Liver (tissue), 8 donors: ENCODE measurements at regions not wholly inside any gene's neighbourhood (a gene's known extent, or its start where the extent isn't known, plus 50 kb on each side); places are given as distances from the start of the nearest gene placed in this dataset.

ENCODE experiments used
- DNase-seq: peaks from one replicate; pipeline ENCODE4 v3.0.0-alpha.2; 2017; ENCODE audit warnings: low spot score
- H3K27ac ChIP-seq, 2 donors: one replicate each; pipeline ENCODE4 v1.7.0; 2013; ENCODE audit warnings: inconsistent platforms in 2 of 2, low read length in 2 of 2, control low read depth in 1 of 2, low read depth in 1 of 2, mild to moderate bottlenecking in 1 of 2
- H3K27me3 ChIP-seq, 4 donors: one replicate each; pipeline versions ENCODE4 v1.6.1 to v1.7.0; 2013; ENCODE audit warnings: low read length in 3 of 4, inconsistent platforms in 1 of 4, mild to moderate bottlenecking in 1 of 4, moderate library complexity in 1 of 4; ENCODE audit not compliant: control insufficient read depth in 4 of 4, insufficient read depth in 4 of 4
- H3K36me3 ChIP-seq, 4 donors: one replicate each; pipeline versions ENCODE4 v1.6.1 to v1.7.0; 2013; ENCODE audit warnings: low read length in 3 of 4, mild to moderate bottlenecking in 3 of 4, low read depth in 1 of 4, moderate library complexity in 1 of 4; ENCODE audit not compliant: control insufficient read depth in 4 of 4, insufficient read depth in 3 of 4
- H3K4me1 ChIP-seq, 4 donors: one replicate each; pipeline versions ENCODE4 v1.6.1 to v1.7.0; 2013; ENCODE audit warnings: low read length in 3 of 4, mild to moderate bottlenecking in 3 of 4, moderate library complexity in 1 of 4; ENCODE audit not compliant: control insufficient read depth in 4 of 4, insufficient read depth in 4 of 4
- H3K4me3 ChIP-seq, 3 donors: one replicate each; pipeline versions ENCODE4 v1.6.1 to v1.7.0; 2013; ENCODE audit warnings: low read length in 3 of 3, control low read depth in 1 of 3, low read depth in 1 of 3, mild to moderate bottlenecking in 1 of 3
- H3K9ac ChIP-seq, 2 donors: one replicate each; pipeline ENCODE4 v1.7.0; 2013; ENCODE audit warnings: low read length in 2 of 2, mild to moderate bottlenecking in 2 of 2, moderate library complexity in 2 of 2, control low read depth in 1 of 2, low read depth in 1 of 2
- H3K9me3 ChIP-seq, 4 donors: one replicate each; pipeline versions ENCODE4 v1.6.1 to v1.7.0; 2013; ENCODE audit warnings: low read length in 3 of 4; ENCODE audit not compliant: control insufficient read depth in 4 of 4
- FOXA1 ChIP-seq: IDR thresholded peaks from 2 replicates; pipeline ENCODE4 v1.6.1; 2016; ENCODE audit warnings: antibody characterized with exemption
- HNF4A ChIP-seq, 2 donors: conservative IDR thresholded peaks; 2 replicates each; pipeline ENCODE4 v1.6.1; 2016; ENCODE audit warnings: antibody characterized with exemption in 2 of 2, mild to moderate bottlenecking in 2 of 2
- JUND ChIP-seq, 2 donors: IDR thresholded peaks; 2 replicates each; pipeline ENCODE4 v1.6.1; 2016; ENCODE audit warnings: antibody characterized with exemption in 2 of 2
- MAX ChIP-seq: IDR thresholded peaks from 2 replicates; pipeline ENCODE4 v1.6.1; 2016; ENCODE audit warnings: antibody characterized with exemption
- NR2F2 ChIP-seq: IDR thresholded peaks from 2 replicates; pipeline ENCODE4 v1.6.1; 2016; ENCODE audit warnings: antibody characterized with exemption
- REST ChIP-seq: IDR thresholded peaks from 2 replicates; pipeline ENCODE4 v1.6.1; 2016; ENCODE audit warnings: antibody characterized with exemption, mild to moderate bottlenecking
- RXRA ChIP-seq, 2 donors: IDR thresholded peaks; 2 replicates each; pipeline ENCODE4 v1.6.1; 2017 to 2018; ENCODE audit warnings: antibody characterized with exemption in 2 of 2, mild to moderate bottlenecking in 1 of 2
- TAF1 ChIP-seq: conservative IDR thresholded peaks from 2 replicates; pipeline ENCODE4 v1.6.1; 2016; ENCODE audit warnings: antibody characterized with exemption, mild to moderate bottlenecking
- YY1 ChIP-seq: IDR thresholded peaks from 2 replicates; pipeline ENCODE4 v1.6.1; 2016; ENCODE audit warnings: antibody characterized with exemption, mild to moderate bottlenecking
- WGBS: extraction: QIAGEN DNeasy Blood & Tissue Kit; methylation state at CpG from one replicate; pipeline ENCODE4 v1.1.7; 2013; 5-methylcytosine and 5-hydroxymethylcytosine counted together
- TF ChIP-seq, protein P1 (sequence below): fragments of 150-350 bp; IDR thresholded peaks from 2 replicates; pipeline ENCODE4 v1.5.1; 2017; ENCODE audit warnings: improper control_type of control experiment, low read depth, low read length; ENCODE audit not compliant: missing input control
- TF ChIP-seq, protein P2 (sequence below): IDR thresholded peaks from 2 replicates; pipeline ENCODE4 v1.6.1; 2016; ENCODE audit warnings: antibody characterized with exemption
- donor health status: healthy.
- donor health status: healthy.
- donor health status: healthy.
- donor health status: healthy.
- donor health status: healthy.

GRCh38 chr5:74325866-74326265 is 314.7 kb downstream of the ENC1 start:
- WGBS = 90% methylated on average over 2 of the region's 2 CpGs
- no peaks in the 10 kb centered on the region for H3K9me3 ChIP-seq
- H3K27me3 ChIP-seq = peaks cover 0 to 4% (median 0%) of the 10 kb centered on the region in 4 donors
- DNase-seq = no peak
- no peak for TF ChIP-seq NR2F2
- no peak for TF ChIP-seq HNF4A (conservative IDR thresholded peaks at IDR 0.05)
- no peak for TF ChIP-seq FOXA1
- TF ChIP-seq, protein P1, sequence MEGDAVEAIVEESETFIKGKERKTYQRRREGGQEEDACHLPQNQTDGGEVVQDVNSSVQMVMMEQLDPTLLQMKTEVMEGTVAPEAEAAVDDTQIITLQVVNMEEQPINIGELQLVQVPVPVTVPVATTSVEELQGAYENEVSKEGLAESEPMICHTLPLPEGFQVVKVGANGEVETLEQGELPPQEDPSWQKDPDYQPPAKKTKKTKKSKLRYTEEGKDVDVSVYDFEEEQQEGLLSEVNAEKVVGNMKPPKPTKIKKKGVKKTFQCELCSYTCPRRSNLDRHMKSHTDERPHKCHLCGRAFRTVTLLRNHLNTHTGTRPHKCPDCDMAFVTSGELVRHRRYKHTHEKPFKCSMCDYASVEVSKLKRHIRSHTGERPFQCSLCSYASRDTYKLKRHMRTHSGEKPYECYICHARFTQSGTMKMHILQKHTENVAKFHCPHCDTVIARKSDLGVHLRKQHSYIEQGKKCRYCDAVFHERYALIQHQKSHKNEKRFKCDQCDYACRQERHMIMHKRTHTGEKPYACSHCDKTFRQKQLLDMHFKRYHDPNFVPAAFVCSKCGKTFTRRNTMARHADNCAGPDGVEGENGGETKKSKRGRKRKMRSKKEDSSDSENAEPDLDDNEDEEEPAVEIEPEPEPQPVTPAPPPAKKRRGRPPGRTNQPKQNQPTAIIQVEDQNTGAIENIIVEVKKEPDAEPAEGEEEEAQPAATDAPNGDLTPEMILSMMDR = no peak
- no peak for TF ChIP-seq YY1
- TF ChIP-seq, protein P2, sequence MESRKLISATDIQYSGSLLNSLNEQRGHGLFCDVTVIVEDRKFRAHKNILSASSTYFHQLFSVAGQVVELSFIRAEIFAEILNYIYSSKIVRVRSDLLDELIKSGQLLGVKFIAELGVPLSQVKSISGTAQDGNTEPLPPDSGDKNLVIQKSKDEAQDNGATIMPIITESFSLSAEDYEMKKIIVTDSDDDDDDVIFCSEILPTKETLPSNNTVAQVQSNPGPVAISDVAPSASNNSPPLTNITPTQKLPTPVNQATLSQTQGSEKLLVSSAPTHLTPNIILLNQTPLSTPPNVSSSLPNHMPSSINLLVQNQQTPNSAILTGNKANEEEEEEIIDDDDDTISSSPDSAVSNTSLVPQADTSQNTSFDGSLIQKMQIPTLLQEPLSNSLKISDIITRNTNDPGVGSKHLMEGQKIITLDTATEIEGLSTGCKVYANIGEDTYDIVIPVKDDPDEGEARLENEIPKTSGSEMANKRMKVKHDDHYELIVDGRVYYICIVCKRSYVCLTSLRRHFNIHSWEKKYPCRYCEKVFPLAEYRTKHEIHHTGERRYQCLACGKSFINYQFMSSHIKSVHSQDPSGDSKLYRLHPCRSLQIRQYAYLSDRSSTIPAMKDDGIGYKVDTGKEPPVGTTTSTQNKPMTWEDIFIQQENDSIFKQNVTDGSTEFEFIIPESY = no peak
- no peaks in the 10 kb centered on the region for H3K4me1 ChIP-seq
- H3K27ac ChIP-seq = no peak overlapping the region
- H3K4me3 ChIP-seq = no peak overlapping the region
- H3K9ac ChIP-seq = no peak overlapping the region
- no peaks in the 10 kb centered on the region for H3K36me3 ChIP-seq

DNA sequence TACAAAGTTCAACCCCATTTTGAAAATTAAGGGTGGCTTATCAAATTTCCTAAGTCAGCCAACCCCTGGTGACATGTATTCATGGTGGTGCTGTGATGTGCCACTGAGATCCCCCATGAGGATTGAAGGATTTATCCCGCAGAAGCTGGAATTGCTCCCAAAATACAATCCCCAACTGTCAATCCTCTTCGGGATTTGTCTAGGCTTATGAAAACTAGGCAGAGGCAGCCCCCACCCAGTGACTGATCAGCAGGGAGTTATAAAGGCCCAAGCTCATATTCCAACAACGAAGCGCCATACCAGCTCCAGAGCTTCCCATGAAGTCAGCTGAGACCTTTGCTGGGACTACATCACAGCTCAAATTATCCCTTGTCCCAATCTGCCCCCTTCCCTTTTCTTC is 316.0 kb downstream of the ENC1 start:
- Histone ChIP-seq H3K4me3 (no peak overlapping the region), H3K4me1 (no peaks in the 10 kb centered on the region), H3K9ac (no peak overlapping the region), H3K27ac (no peak overlapping the region), H3K36me3 (no peaks in the 10 kb centered on the region), H3K27me3 (peaks cover 0 to 4% (median 0%) of the 10 kb centered on the region in 4 donors), H3K9me3 (no peaks in the 10 kb centered on the region)
- no peak for DNase-seq
- 92% methylated on average over 4 of the region's 4 CpGs for WGBS
- TF ChIP-seq REST (no peak), RXRA (IDR thresholded peaks at IDR 0.05) (no peak), JUND (IDR thresholded peaks at IDR 0.05) (no peak), TAF1 (no peak), MAX (no peak)
- TF ChIP-seq, protein P2 = no peak
- TF ChIP-seq, protein P1 = no peak
